GM21381 (cell line): ENCODE measurements at regions not wholly inside any gene's neighbourhood (a gene's known extent, or its start where the extent isn't known, plus 50 kb on each side); places are given as distances from the start of the nearest gene placed in this dataset.

Source experiments
- ATAC-seq: cut with Tn5 transposase; IDR thresholded peaks from one replicate; pipeline ENCODE4 v1.9.1; 2021; ENCODE audit warnings: mild to moderate bottlenecking, moderate library complexity; ENCODE audit not compliant: unreplicated experiment

DNA sequence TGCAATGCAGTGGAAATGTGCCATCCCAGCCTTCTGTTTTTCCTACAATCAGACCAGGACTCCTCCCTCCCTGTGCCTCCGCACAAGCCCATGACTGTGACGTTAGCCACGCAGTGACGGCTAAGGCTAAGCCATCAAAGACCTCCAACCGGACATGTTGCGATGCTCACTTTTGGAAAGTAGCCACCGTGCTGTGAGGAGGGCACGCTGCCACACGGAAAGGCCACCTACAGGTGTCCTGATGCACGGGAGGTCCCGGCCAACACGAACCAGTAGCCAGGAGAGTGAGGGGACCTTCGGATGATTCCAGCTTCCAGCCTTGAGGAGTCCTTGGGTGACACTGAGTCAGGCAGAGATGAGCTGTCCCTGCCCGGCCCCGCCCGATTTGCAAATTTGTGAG lies 53.9 kb downstream of the FOXL1 start:
- ATAC-seq = no peak

DNA sequence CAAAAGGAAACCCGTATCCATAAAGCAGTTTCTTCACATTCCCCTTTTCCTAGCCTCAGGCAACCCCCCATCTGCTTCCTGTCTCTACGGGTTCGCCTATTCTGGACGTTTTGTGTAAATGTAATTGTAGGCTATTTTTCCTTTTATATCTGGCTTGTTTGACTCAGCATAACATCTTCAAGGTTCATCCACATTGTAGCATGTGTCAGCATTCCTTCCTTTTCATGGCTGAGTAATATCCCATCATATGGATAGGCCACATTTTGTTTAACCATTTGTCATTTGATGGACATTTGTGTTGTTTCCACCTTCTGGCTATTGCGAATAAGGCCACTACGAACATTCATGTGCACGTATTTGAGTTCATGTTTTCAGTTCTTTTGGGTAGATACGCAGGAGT lies 54.6 kb downstream of the FOXL1 start:
- ATAC-seq = no peak

DNA sequence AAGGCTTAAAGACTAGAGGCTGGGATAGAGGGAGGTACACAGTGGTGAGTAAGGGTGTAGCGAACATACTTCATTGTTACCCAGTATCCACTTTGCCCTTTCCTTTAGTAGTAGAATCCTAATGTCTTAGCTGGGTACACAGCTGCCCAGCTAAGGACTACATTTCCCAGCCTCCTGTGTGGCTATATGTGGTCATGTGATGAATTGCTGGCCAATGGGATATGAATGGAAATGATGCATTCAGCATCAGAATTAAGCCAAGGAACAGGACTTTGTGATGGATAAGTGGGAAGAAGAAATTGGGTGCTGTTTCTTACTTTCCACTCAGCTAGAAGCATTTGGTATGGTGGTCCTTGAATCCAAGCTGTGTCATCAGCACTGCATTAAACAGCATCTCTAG lies 55.9 kb downstream of the FOXL1 start:
- no peak for ATAC-seq

- no peak for ATAC-seq
Observed at GRCh38 chr16:86635176-86635876, 57.0 kb downstream of the FOXL1 start.

DNA sequence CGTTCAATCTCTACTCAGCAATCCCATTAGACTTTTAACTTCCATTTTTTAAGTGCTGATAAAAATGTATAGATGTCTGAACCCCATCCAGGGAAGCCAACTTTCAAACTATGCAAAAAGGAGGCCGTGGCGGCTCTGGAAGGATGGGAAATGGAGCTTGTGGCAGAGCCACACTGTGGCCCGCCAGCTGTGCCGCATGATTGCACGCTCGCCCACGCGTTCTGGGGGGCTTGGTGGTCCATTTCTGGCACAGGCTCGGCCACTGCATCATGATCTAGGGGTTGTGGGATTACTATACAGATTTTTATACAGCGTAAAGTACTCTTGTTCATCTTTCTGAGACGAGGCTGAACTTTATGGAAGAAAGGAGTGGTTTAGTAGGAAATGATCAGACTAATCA lies 57.6 kb downstream of the FOXL1 start:
- no peak for ATAC-seq

- ATAC-seq = no peak
Observed at GRCh38 chr16:86637744-86638143, 59.4 kb downstream of the FOXL1 start.

DNA sequence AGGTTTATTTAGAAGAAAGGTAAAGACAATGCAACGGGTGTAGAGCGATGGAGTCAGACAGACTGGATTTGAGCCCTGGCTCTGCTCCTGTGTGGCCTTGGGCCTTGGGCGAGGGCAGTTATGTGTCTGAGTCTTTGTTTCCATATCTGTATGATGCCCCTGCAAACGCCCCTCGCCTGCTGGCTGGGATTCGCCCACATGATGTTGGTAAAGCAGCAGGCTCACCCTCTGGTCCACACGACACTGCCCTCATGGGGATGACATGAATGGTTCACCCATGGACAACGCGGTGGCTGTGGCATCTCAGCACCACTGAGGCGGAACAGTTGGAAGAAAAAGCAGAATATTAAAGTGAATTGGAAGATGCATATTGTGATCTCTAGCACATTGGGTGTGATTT lies 60.3 kb downstream of the FOXL1 start:
- no peak for ATAC-seq

GRCh38 chr16:86639354-86639753 lies 61.0 kb downstream of the FOXL1 start:
- ATAC-seq = no peak

DNA sequence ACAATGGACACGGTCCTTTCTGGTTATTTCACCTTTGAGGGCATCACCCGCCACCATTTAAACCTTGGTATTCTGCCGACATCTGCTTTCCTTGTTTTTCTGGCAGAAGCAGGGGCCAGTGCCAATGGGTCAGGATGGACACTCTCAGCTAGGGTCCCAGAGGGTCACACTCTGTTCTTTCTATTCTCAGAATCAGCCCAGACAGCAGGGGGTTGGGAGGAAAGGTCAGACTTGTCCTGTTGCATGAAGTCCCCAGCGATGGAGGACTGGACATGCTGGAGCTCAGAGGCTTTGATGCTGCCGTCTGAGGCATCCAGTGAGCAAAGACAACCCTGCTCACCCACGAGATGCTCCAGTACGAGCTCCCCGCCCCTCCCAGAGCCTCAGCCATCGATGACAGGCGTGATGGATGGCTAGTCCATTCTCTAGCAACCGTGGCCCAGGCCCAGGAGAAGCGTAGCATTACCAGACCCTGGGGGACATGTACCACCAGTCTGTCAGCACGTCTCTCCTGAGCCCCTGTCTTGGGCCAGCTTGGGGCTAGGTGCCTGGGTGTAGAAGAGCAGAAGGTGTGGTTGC lies 62.0 kb downstream of the FOXL1 start:
- no peak for ATAC-seq

DNA sequence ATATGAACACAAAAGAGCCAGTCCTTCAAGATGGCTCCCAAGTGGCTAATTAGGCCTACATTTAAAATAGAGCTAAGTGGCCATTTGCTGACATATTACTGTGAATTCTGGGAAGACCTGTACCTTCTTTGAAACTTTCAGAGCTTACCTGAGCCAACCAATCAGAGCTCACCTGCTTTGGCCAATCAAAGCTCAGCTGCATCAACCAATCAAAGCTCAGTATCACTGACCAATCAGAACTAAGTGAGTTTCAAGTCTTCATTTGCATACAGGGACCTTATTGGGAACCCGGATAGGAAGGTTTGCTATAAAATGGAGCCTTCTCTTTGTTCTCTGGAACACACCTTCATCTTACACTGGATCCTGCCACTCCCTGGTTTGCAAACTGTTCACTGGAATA lies 63.7 kb downstream of the FOXL1 start:
- no peak for ATAC-seq

- no peak for ATAC-seq
Observed at GRCh38 chr16:86643671-86644070, 65.3 kb downstream of the FOXL1 start.

DNA sequence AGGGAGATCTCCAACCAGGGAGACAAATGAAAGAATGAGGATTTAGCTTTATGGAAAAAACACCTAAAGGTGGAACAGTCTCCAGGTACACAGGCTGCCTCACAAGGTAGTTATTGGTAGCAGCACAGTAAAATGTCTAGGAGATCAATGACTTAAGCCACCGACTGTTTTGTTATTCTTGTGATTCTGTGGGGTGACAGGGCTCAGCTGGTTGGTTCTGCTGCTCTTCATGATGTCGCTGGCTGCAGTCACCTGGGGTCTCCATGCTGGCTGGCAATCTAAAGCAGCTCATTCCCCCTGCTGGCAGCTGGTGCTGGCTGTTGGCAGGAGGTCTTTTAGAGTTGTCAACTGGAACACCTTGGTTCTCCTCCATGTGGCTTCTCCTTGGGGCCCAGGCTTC lies 69.2 kb downstream of the FOXL1 start:
- ATAC-seq = no peak

DNA sequence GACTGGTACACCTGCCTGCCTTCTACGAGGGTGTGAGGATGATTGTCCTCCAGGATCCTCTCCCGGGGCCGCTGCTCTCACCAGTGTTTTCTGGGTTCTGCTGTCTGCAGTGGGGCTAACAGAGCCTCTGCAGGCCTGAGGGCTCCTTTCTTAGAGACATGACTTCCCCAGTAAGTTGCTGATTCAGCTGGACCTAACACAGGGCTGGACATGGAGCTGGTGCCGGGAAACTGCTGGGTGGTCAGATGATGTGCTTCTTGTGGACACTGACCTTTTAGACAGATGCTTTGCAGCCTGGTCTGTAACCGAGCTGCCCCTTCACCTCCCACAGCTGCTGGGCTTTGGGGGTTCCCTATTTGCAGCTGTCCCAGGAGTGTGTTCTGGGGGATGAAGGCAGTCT lies 71.5 kb downstream of the FOXL1 start:
- no peak for ATAC-seq

GRCh38 chr16:86651013-86651627 lies 72.8 kb downstream of the FOXL1 start:
- ATAC-seq = no peak

- ATAC-seq = no peak
Observed at GRCh38 chr16:86651823-86652222, 73.5 kb downstream of the FOXL1 start.

- no peak for ATAC-seq
Observed at GRCh38 chr16:86653285-86654006, 75.1 kb downstream of the FOXL1 start.

- no peak for ATAC-seq
Observed at GRCh38 chr16:86657972-86658371, 79.6 kb downstream of the FOXL1 start.

DNA sequence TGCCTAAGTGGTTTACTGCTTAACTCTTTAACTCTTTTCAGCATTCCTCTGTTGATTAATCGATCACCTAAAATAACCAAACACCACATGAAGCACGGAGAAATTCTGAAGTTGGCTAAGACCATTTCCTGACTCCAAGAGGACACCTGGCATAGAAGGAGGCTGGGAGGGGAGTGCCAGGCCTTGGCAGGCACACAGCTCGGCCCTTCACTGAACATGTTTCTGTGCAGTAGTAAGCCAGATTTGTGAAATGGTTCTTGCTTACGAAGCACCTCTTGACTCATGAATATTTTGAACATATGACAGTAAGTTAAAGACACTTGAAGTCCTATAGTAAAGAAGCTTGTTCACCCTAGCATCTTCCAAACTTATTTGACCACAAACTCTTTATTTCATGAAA lies 82.3 kb downstream of the FOXL1 start:
- ATAC-seq = no peak

DNA sequence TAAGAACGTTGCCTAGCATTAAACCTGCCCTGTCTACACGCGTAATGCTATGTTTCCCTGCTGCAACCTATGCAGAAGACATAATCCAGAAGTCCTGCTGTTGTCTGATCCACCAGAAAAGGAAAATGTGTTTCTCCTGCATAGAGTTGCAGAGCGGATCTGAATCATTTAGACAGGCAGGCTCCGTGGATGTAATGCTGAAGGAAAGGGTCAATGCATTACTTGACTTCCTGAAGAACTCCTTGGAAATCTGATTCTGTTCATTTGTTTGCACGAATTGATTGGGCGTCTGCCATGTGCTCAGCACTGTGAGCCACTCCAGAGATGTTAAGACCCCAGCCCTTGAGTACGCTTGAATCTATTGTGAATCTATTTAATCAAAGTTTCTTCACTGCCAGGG lies 83.4 kb downstream of the FOXL1 start:
- ATAC-seq = no peak

- ATAC-seq = no peak
Observed at GRCh38 chr16:86662195-86662594, 83.8 kb downstream of the FOXL1 start.

- no peak for ATAC-seq
Observed at GRCh38 chr16:86662740-86663139, 84.4 kb downstream of the FOXL1 start.
